Endothelial cell of umbilical vein (primary cell): ENCODE measurements at regions not wholly inside any gene's neighbourhood (a gene's known extent, or its start where the extent isn't known, plus 50 kb on each side); places are given as distances from the start of the nearest gene placed in this dataset.

Experiments
- BruUV-seq: library from RNA; stranded (reverse); fragments of 400-500 nt; replicated peaks from 2 replicates; lab custom pipeline; 2021; lab: Mats Ljungman, UMichigan
- CTCF ChIA-PET: fragments of 300-600, 350-600 bp; sonication (Branson Sonifier 250); formaldehyde crosslinking; loops from one replicate; lab custom pipeline; 2021; ENCODE audit warnings: antibody characterized with exemption, inconsistent platforms; lab: Charles Lee
- POLR2A ChIA-PET: fragments of 300-600, 350-600 bp; sonication (Branson Sonifier 250); formaldehyde crosslinking; loops from one replicate; lab custom pipeline; 2021; ENCODE audit warnings: antibody characterized with exemption, inconsistent platforms; lab: Charles Lee
- DNase-seq: peaks from one replicate; pipeline ENCODE4 v3.0.0-alpha.2; 2011; ENCODE audit warnings: low read depth, low spot score
- FAIRE-seq: peaks from 2 replicates; lab custom pipeline; 2011; peaks lifted over from hg19 to GRCh38; lab: Jason Lieb, UNC
- H2AFZ ChIP-seq: 2 replicates; pipeline ENCODE4 v1.6.0; 2012; ENCODE audit warnings: low read depth, low read length, control low read depth, inconsistent platforms
- H3K27ac ChIP-seq: 2 replicates; pipeline ENCODE4 v1.5.1; 2011; ENCODE audit warnings: low read depth, mild to moderate bottlenecking, control low read depth, low read length, moderate library complexity; ENCODE audit not compliant: insufficient read depth
- H3K27me3 ChIP-seq, 2 experiments: 2 replicates each; pipeline versions ENCODE4 v1.6.0 to v1.6.1; 2011; ENCODE audit warnings: low read length in 2 of 2, mixed read lengths in 1 of 2; ENCODE audit not compliant: control insufficient read depth in 2 of 2, insufficient read depth in 2 of 2
- H3K36me3 ChIP-seq, 2 experiments: 2 replicates in 1 of 2; 3 replicates in 1 of 2; pipeline ENCODE4 v1.5.1; 2011; ENCODE audit warnings: low read length in 2 of 2, mild to moderate bottlenecking in 1 of 2, moderate library complexity in 1 of 2; ENCODE audit not compliant: control insufficient read depth in 2 of 2, insufficient read depth in 2 of 2; ENCODE audit errors: extremely low read depth in 1 of 2
- H3K4me1 ChIP-seq: 3 replicates; pipeline ENCODE4 v1.5.1; 2011; ENCODE audit warnings: mild to moderate bottlenecking, low read length; ENCODE audit not compliant: control insufficient read depth, insufficient read depth; ENCODE audit errors: extremely low read depth
- H3K4me2 ChIP-seq: 2 replicates; pipeline ENCODE4 v1.6.1; 2011; ENCODE audit warnings: low read length, control low read depth, mixed read lengths; ENCODE audit not compliant: insufficient read depth
- H3K4me3 ChIP-seq, 3 experiments: fragments of 200-600 bp in 1 of 3; sonication (generic), shearing (Covaris generic) in 1 of 3; replicated peaks in 1 of 3; 2 replicates each; pipeline ENCODE4 v1.5.1; 2011 to 2016; ENCODE audit warnings: control low read depth in 3 of 3, low read length in 3 of 3, mild to moderate bottlenecking in 2 of 3, inconsistent platforms in 1 of 3, low read depth in 1 of 3, moderate library complexity in 1 of 3; ENCODE audit not compliant: insufficient read depth in 1 of 3
- H3K79me2 ChIP-seq: 2 replicates; pipeline ENCODE4 v1.6.0; 2012; ENCODE audit warnings: low read length, inconsistent platforms; ENCODE audit not compliant: control insufficient read depth, insufficient read depth
- H3K9ac ChIP-seq: replicated peaks from 2 replicates; pipeline ENCODE3; 2011; ENCODE audit warnings: low read length, control low read depth; ENCODE audit not compliant: insufficient read depth; ENCODE audit errors: extremely low read depth
- H3K9me1 ChIP-seq: replicated peaks from 3 replicates; pipeline ENCODE4 v1.6.0; 2011; ENCODE audit warnings: mild to moderate bottlenecking, low read length; ENCODE audit not compliant: control insufficient read depth, insufficient read depth; ENCODE audit errors: extremely low read depth
- H3K9me3 ChIP-seq: replicated peaks from 2 replicates; pipeline ENCODE4 v1.5.1; 2012; ENCODE audit warnings: low read length, inconsistent platforms; ENCODE audit not compliant: control insufficient read depth, insufficient read depth
- H4K20me1 ChIP-seq: replicated peaks from 2 replicates; pipeline ENCODE3; 2011; ENCODE audit warnings: mild to moderate bottlenecking, low read length; ENCODE audit not compliant: control insufficient read depth, insufficient read depth; ENCODE audit errors: extremely low read depth
- EZH2 ChIP-seq: IDR thresholded peaks from 2 replicates; pipeline ENCODE4 v1.6.1; 2012; ENCODE audit warnings: borderline replicate concordance, low read depth, mild to moderate bottlenecking, moderate library complexity, low read length, inconsistent platforms; ENCODE audit not compliant: severe bottlenecking
- FOS ChIP-seq: IDR thresholded peaks from 2 replicates; pipeline ENCODE4 v1.6.1; 2011; ENCODE audit warnings: mild to moderate bottlenecking, low read length, moderate library complexity, borderline replicate concordance; ENCODE audit not compliant: insufficient read depth
- GATA2 ChIP-seq: IDR thresholded peaks from 2 replicates; pipeline ENCODE4 v1.7.0; 2011; ENCODE audit warnings: low read depth, mild to moderate bottlenecking, moderate library complexity, mixed read lengths, low read length; ENCODE audit not compliant: insufficient read length, insufficient read depth
- JUN ChIP-seq: IDR thresholded peaks from 2 replicates; pipeline ENCODE4 v1.6.1; 2011; ENCODE audit warnings: borderline replicate concordance, low read depth; ENCODE audit not compliant: insufficient read length, insufficient read depth
- MYC ChIP-seq: IDR thresholded peaks from one replicate; pipeline ENCODE4 v1.6.1; 2011; ENCODE audit warnings: mild to moderate bottlenecking, low read depth, low read length
- POLR2A ChIP-seq: IDR thresholded peaks from 2 replicates; pipeline ENCODE4 v1.6.1; 2012; ENCODE audit warnings: low read depth, mild to moderate bottlenecking, control low read depth, low read length
- POLR2AphosphoS5 ChIP-seq: IDR thresholded peaks from 2 replicates; pipeline ENCODE4 v1.6.1; 2012; ENCODE audit warnings: low read depth, mild to moderate bottlenecking, control low read depth, low read length, moderate library complexity; ENCODE audit not compliant: insufficient read depth
- dilution Hi-C: fragments of 300-500 bp; cut with MboI; formaldehyde crosslinking; loops from one replicate; pipeline ENCODE4 v1.15.0; 2019; ENCODE audit warnings: low sequenced_read_pairs; ENCODE audit not compliant: extremely low pct_ligation_motif_present
- intact Hi-C: fragments of 100-400 bp; cut with micrococcal nuclease; formaldehyde crosslinking; loops from one replicate; pipeline ENCODE4 v1.10.0; 2022
- TF ChIP-seq, protein P1 (sequence below): IDR thresholded peaks from 2 replicates; pipeline ENCODE4 v1.6.1; 2011; ENCODE audit not compliant: insufficient read depth, insufficient read length
- TF ChIP-seq, protein P2 (sequence below), 2 donors: IDR thresholded peaks; 1 replicate in 1 of 2; 2 replicates in 1 of 2; pipeline ENCODE4 v1.5.1; 2011; ENCODE audit warnings: low read length in 2 of 2, mild to moderate bottlenecking in 2 of 2, moderate library complexity in 2 of 2, control low read depth in 1 of 2, inconsistent platforms in 1 of 2, low read depth in 1 of 2; ENCODE audit not compliant: insufficient read depth in 1 of 2; ENCODE audit errors: extremely low read depth in 1 of 2

DNA sequence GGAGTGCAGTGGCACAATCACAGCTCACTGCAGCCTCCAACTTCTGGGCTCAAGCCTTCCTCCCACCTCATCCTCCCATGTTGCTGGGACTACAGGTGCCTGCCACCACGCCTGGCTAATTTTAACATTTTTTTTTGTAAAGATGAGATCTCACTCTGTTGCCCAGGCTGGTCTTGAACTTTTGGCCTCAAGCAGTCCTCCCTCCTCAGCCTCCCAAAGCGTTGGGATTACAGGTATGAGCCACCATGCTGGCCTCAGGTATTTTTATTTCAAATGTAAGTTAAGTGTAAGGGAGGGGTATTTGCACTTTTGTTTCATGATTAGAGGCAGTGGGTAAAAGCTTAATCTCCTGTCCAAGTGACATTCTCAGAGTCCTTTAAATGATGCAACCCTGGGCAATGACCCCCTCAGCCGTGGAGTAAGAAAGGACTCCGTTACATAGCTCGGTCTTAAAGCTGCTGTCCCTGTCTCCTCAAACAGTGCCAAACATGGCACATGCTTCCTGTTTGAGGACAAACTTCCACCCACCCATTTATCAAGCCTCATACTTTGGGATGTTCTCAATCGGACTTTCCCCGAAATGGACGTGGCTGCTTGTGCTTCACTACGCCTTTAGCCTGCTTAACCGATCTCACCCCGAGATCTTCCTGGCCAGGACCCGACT, 296.1 kb downstream of the BAMBI start:
- H3K27ac ChIP-seq: no peak overlapping the region
- no peaks in the 10 kb centered on the region for H3K79me2 ChIP-seq
- BruUV-seq: no TSS peak
- ChIA-PET POLR2A (no interaction called here), CTCF (no interaction called here)
- dilution Hi-C loops: no loop called here
- no peaks in the 10 kb centered on the region for H3K27me3 ChIP-seq
- H3K9me3 ChIP-seq: no peaks in the 10 kb centered on the region
- FAIRE-seq: no peak
- no peak overlapping the region for H3K4me2 ChIP-seq
- no peak overlapping the region for H3K9ac ChIP-seq
- H4K20me1 ChIP-seq: no peaks in the 10 kb centered on the region
- no peak overlapping the region for H3K4me3 ChIP-seq
- H3K4me1 ChIP-seq: peaks cover 10% of the 10 kb centered on the region
- no peak for DNase-seq
- H3K9me1 ChIP-seq: no peaks in the 10 kb centered on the region
- no peaks in the 10 kb centered on the region for H3K36me3 ChIP-seq
- intact Hi-C loops: no loop called here
- no peak overlapping the region for H2AFZ ChIP-seq
- TF ChIP-seq MYC (no peak), GATA2 (no peak), POLR2A (no peak), EZH2 (no peak), FOS (no peak), POLR2AphosphoS5 (no peak), JUN (no peak)
- TF ChIP-seq, protein P1, sequence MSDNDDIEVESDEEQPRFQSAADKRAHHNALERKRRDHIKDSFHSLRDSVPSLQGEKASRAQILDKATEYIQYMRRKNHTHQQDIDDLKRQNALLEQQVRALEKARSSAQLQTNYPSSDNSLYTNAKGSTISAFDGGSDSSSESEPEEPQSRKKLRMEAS: no peak
- TF ChIP-seq, protein P2, sequence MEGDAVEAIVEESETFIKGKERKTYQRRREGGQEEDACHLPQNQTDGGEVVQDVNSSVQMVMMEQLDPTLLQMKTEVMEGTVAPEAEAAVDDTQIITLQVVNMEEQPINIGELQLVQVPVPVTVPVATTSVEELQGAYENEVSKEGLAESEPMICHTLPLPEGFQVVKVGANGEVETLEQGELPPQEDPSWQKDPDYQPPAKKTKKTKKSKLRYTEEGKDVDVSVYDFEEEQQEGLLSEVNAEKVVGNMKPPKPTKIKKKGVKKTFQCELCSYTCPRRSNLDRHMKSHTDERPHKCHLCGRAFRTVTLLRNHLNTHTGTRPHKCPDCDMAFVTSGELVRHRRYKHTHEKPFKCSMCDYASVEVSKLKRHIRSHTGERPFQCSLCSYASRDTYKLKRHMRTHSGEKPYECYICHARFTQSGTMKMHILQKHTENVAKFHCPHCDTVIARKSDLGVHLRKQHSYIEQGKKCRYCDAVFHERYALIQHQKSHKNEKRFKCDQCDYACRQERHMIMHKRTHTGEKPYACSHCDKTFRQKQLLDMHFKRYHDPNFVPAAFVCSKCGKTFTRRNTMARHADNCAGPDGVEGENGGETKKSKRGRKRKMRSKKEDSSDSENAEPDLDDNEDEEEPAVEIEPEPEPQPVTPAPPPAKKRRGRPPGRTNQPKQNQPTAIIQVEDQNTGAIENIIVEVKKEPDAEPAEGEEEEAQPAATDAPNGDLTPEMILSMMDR (IDR thresholded peaks at IDR 0.05; ENCODE audit: extremely low read depth in 1 of 2, insufficient read depth in 1 of 2, low read depth in 1 of 2, low read length in 2 of 2): no peak
